HepG2 (cell line): ENCODE measurements at regions not wholly inside any gene's neighbourhood (a gene's known extent, or its start where the extent isn't known, plus 50 kb on each side); places are given as distances from the start of the nearest gene placed in this dataset.

Experiments
- ATAC-seq: fragments of 200-7000 bp; cut with Tn5 transposase; 3 replicates; pipeline ENCODE4 v1.9.1; 2020; ENCODE audit warnings: mild to moderate bottlenecking, moderate library complexity
- BruUV-seq: library from RNA; stranded (reverse); fragments of 400-500 nt; replicated peaks from 2 replicates; lab custom pipeline; 2021; lab: Mats Ljungman, UMichigan
- CTCF ChIA-PET: fragments of 300-600 bp; formaldehyde crosslinking; extraction: SDS; loops from one replicate; lab custom pipeline; 2021; ENCODE audit warnings: low total read pairs, inconsistent platforms, low intra/inter-chr PET ratio; lab: Yijun Ruan, JAX
- POLR2A ChIA-PET: fragments of 350-600 bp; sonication (Branson Sonifier 250); formaldehyde crosslinking; loops from one replicate; lab custom pipeline; 2020; ENCODE audit warnings: antibody characterized with exemption, inconsistent platforms; lab: Yijun Ruan, JAX
- DNase-seq: peaks from one replicate; pipeline ENCODE4 v3.0.0-alpha.2; 2015; ENCODE audit warnings: low spot score
- FAIRE-seq: peaks from 3 replicates; lab custom pipeline; 2011; peaks lifted over from hg19 to GRCh38; lab: Jason Lieb, UNC
- H2AFZ ChIP-seq: one replicate; pipeline ENCODE4 v1.6.1; 2011; ENCODE audit warnings: low read length, inconsistent platforms
- H3K27ac ChIP-seq: fragments of 300-600 bp; 3 replicates; pipeline ENCODE4 v1.8.0; 2011; ENCODE audit warnings: mixed run types, mild to moderate bottlenecking, mixed read lengths, low read length, inconsistent platforms; ENCODE audit not compliant: insufficient read depth; ENCODE audit errors: extremely low read length
- H3K27me3 ChIP-seq, 2 experiments: fragments of 200-600 bp in 1 of 2; 2 replicates in 1 of 2; 3 replicates in 1 of 2; pipeline versions ENCODE4 v1.6.0 to v1.8.0; 2011; ENCODE audit warnings: low read length in 2 of 2, mild to moderate bottlenecking in 2 of 2, moderate library complexity in 2 of 2, inconsistent platforms in 1 of 2; ENCODE audit not compliant: insufficient read depth in 2 of 2, control insufficient read depth in 1 of 2
- H3K36me3 ChIP-seq, 2 experiments: fragments of 200-600 bp in 1 of 2; replicated peaks in 1 of 2; 2 replicates in 1 of 2; 3 replicates in 1 of 2; pipeline versions ENCODE4 v1.5.1 to v1.8.0; 2011; ENCODE audit warnings: low read length in 2 of 2, inconsistent platforms in 1 of 2; ENCODE audit not compliant: insufficient read depth in 2 of 2, control insufficient read depth in 1 of 2
- H3K4me1 ChIP-seq: 2 replicates; pipeline ENCODE4 v1.5.1; 2012; ENCODE audit warnings: low read length, inconsistent platforms; ENCODE audit not compliant: insufficient read depth
- H3K4me2 ChIP-seq: 2 replicates; pipeline ENCODE4 v1.6.0; 2011; ENCODE audit warnings: low read depth, low read length, inconsistent platforms
- H3K4me3 ChIP-seq, 3 experiments: fragments of 200-600 bp in 1 of 3; sonication (generic), shearing (Covaris generic) in 1 of 3; replicated peaks in 1 of 3; 2 replicates each; pipeline ENCODE4 v1.5.1; 2011 to 2016; ENCODE audit warnings: low read length in 3 of 3, inconsistent platforms in 2 of 3, low read depth in 2 of 3, mild to moderate bottlenecking in 2 of 3, control low read depth in 1 of 3, mixed read lengths in 1 of 3; ENCODE audit not compliant: insufficient read depth in 1 of 3
- H3K79me2 ChIP-seq: one replicate; pipeline ENCODE4 v1.6.1; 2011; ENCODE audit warnings: low read length, inconsistent platforms; ENCODE audit not compliant: insufficient read depth
- H3K9ac ChIP-seq: 2 replicates; pipeline ENCODE4 v1.6.0; 2011; ENCODE audit warnings: mild to moderate bottlenecking, low read depth, low read length, inconsistent platforms; ENCODE audit not compliant: insufficient read depth
- H3K9me3 ChIP-seq: 2 replicates; pipeline ENCODE4 v1.5.1; 2012; ENCODE audit warnings: mild to moderate bottlenecking, low read length
- H4K20me1 ChIP-seq: 2 replicates; pipeline ENCODE4 v1.6.0; 2011; ENCODE audit warnings: inconsistent platforms, mild to moderate bottlenecking, low read length, moderate library complexity; ENCODE audit not compliant: insufficient read depth
- ARHGAP35 ChIP-seq: sonication (generic); formaldehyde crosslinking; IDR thresholded peaks from 2 replicates; pipeline ENCODE4 v1.9.0; 2022; ENCODE audit warnings: mild to moderate bottlenecking, inconsistent platforms, moderate library complexity, missing genetic modification reagents, borderline replicate concordance
- CCDC6 ChIP-seq: sonication (generic); formaldehyde crosslinking; IDR thresholded peaks from 2 replicates; pipeline ENCODE4 v1.8.1; 2022; ENCODE audit warnings: mild to moderate bottlenecking, missing genetic modification reagents, moderate library complexity
- HNF1B ChIP-seq: sonication (generic); formaldehyde crosslinking; IDR thresholded peaks from 2 replicates; pipeline ENCODE4 v1.5.1; 2020; ENCODE audit warnings: mild to moderate bottlenecking, moderate library complexity, missing genetic modification reagents
- MTF2 ChIP-seq: sonication (generic); formaldehyde crosslinking; IDR thresholded peaks from 2 replicates; pipeline ENCODE4 v1.5.0; 2020; ENCODE audit warnings: missing genetic modification reagents, borderline replicate concordance
- MXD3 ChIP-seq: IDR thresholded peaks from 2 replicates; pipeline ENCODE4 v1.6.1; 2016; ENCODE audit warnings: mild to moderate bottlenecking, missing biosample characterization, missing genetic modification reagents
- SALL2 ChIP-seq: sonication (generic); formaldehyde crosslinking; IDR thresholded peaks from 2 replicates; pipeline ENCODE4 v1.8.1; 2023; ENCODE audit warnings: mild to moderate bottlenecking, missing genetic modification reagents, inconsistent platforms
- SKI ChIP-seq: fragments of 450-650 bp; IDR thresholded peaks from one replicate; pipeline ENCODE4 v1.6.1; 2018; ENCODE audit warnings: mild to moderate bottlenecking; ENCODE audit not compliant: partially characterized antibody
- ZNF160 ChIP-seq: sonication (generic); formaldehyde crosslinking; IDR thresholded peaks from 2 replicates; pipeline ENCODE4 v1.8.0; 2022; ENCODE audit warnings: mild to moderate bottlenecking, inconsistent platforms, missing genetic modification reagents
- ZNF253 ChIP-seq: sonication (generic); formaldehyde crosslinking; IDR thresholded peaks from 2 replicates; pipeline ENCODE4 v1.8.0; 2022; ENCODE audit warnings: mild to moderate bottlenecking, missing genetic modification reagents, borderline replicate concordance
- ZNF510 ChIP-seq: sonication (generic); formaldehyde crosslinking; IDR thresholded peaks from 2 replicates; pipeline ENCODE4 v1.4.0; 2020; ENCODE audit warnings: low read depth, mild to moderate bottlenecking, missing genetic modification reagents
- ZNF567 ChIP-seq: sonication (generic); formaldehyde crosslinking; IDR thresholded peaks from 2 replicates; pipeline ENCODE4 v1.8.1; 2023; ENCODE audit warnings: mild to moderate bottlenecking, missing genetic modification reagents, borderline replicate concordance
- ZNF607 ChIP-seq: sonication (generic); formaldehyde crosslinking; IDR thresholded peaks from 2 replicates; pipeline ENCODE4 v1.5.1; 2020; ENCODE audit warnings: missing genetic modification reagents, mild to moderate bottlenecking, borderline replicate concordance
- WGBS: methylation state at CpG from one replicate; pipeline ENCODE4 v1.1.6; 2017; ENCODE audit warnings: low lambda C conversion rate; 5-methylcytosine and 5-hydroxymethylcytosine counted together
- in situ Hi-C: cut with HindIII; loops from 2 replicates; pipeline ENCODE4 v1.10.0; 2017; ENCODE audit warnings: low pct_unique_long_range_greater_than_20kb; ENCODE audit not compliant: extremely low pct_ligation_motif_present
- intact Hi-C: fragments of 100-400 bp; cut with micrococcal nuclease; formaldehyde crosslinking; loops from one replicate; pipeline ENCODE4 v1.10.0; 2022; ENCODE audit not compliant: unreplicated experiment

- ChIA-PET POLR2A (no interaction called here), CTCF (no interaction called here)
- no peaks in the 10 kb centered on the region for H3K9me3 ChIP-seq
- H3K27ac ChIP-seq = no peak overlapping the region
- no peaks in the 10 kb centered on the region for H4K20me1 ChIP-seq
- no peak overlapping the region for H3K9ac ChIP-seq
- H3K79me2 ChIP-seq = no peaks in the 10 kb centered on the region
- H3K27me3 ChIP-seq = peaks cover 3 to 5% of the 10 kb centered on the region in 2 experiments; a peak in 1 of 5 replicates
- no peak overlapping the region for H3K4me2 ChIP-seq
- H3K4me1 ChIP-seq = no peaks in the 10 kb centered on the region
- no peak for ATAC-seq
- H3K4me3 ChIP-seq = no peak overlapping the region
- no peaks in the 10 kb centered on the region for H3K36me3 ChIP-seq
- FAIRE-seq = no peak
- H2AFZ ChIP-seq = no peak overlapping the region
- in situ Hi-C loops = no loop called here
- WGBS = 11% methylated on average over 2 of the region's 2 CpGs
- DNase-seq = no peak
- no peak for TF ChIP-seq MXD3
- no peak for TF ChIP-seq SALL2 (CRISPR knock-in tag)
- intact Hi-C loops = no loop called here
- BruUV-seq = no TSS peak
These were observed 159.8 kb upstream of the SYNDIG1 start for GRCh38 chr20:24309596-24309995.

- no peaks in the 10 kb centered on the region for H3K9me3 ChIP-seq
- no peaks in the 10 kb centered on the region for H3K79me2 ChIP-seq
- H4K20me1 ChIP-seq = no peaks in the 10 kb centered on the region
- H3K36me3 ChIP-seq = no peaks in the 10 kb centered on the region
- H3K4me1 ChIP-seq = no peaks in the 10 kb centered on the region
- DNase-seq = no peak
- FAIRE-seq = no peak
- no peak overlapping the region for H3K27ac ChIP-seq
- ChIA-PET POLR2A (no interaction called here), CTCF (no interaction called here)
- H3K4me2 ChIP-seq = no peak overlapping the region
- H3K4me3 ChIP-seq = no peak overlapping the region
- 6% methylated on average over 6 of the region's 6 CpGs for WGBS
- no peak overlapping the region for H3K9ac ChIP-seq
- ATAC-seq = no peak
- intact Hi-C loops (no loop called here), in situ Hi-C loops (no loop called here)
- no TSS peak for BruUV-seq
- no peaks in the 10 kb centered on the region for H3K27me3 ChIP-seq
- TF ChIP-seq ARHGAP35 (CRISPR knock-in tag) = no peak
- TF ChIP-seq ZNF160 = no peak
- TF ChIP-seq ZNF510 = no peak
- TF ChIP-seq ZNF607 (CRISPR knock-in tag) = no peak
- no peak for TF ChIP-seq SKI
- no peak for TF ChIP-seq HNF1B
- TF ChIP-seq CCDC6 = no peak
- no peak for TF ChIP-seq ZNF253 (CRISPR knock-in tag)
- TF ChIP-seq MTF2 (CRISPR knock-in tag) = no peak
- no peak for TF ChIP-seq ZNF567
- H2AFZ ChIP-seq = no peak overlapping the region
These were observed 164.1 kb upstream of the SYNDIG1 start for GRCh38 chr20:24305371-24305770.
